ENCODE measurements at regions not wholly inside any gene's neighbourhood (a gene's known extent, or its start where the extent isn't known, plus 50 kb on each side); places are given as distances from the start of the nearest gene placed in this dataset.

DNA sequence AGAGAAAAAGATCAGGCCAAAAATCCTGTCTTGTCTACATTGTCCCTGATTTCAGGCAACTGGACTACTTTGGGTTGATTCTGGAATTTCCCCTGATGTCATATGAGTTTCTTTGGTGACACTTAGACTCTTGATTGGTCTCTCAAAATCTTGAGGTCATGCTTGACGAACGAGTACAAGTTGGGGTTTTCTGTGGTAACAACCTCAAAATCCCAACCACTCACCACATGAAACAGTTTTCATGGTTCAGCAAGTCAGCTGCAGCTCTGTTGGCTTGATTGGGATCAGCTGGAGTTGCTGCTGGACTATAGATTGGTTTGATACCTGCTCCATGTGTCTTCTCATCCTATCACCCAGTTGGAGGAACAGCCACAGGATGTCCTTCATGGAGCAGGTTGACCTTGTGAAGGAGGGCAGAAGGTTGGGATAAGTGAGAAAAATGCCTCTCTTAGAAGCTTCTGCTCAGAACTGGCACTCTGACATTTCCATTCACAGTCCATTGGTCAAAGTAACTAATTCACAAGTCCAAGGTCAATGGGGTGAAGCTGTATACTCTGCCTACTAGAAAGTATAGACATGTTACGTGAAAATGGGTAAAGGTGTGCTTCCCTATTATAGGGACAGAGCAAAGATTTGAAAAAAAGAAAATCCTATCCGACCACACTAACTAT lies 284.5 kb downstream of the SH3GL2 start:
- Histone ChIP-seq H3K79me2 (ENCODE audit: insufficient read depth, low read length) (no peaks in the 10 kb centered on the region), H4K20me1 (ENCODE audit: low read depth, low read length) (no peaks in the 10 kb centered on the region), H3K27me3 (ENCODE audit: low read length) (no peaks in the 10 kb centered on the region), H3K27ac (ENCODE audit: low read depth, low read length) (no peak overlapping the region), H3K9me2 (replicated peaks; ENCODE audit: insufficient read depth, low read length) (no peaks in the 10 kb centered on the region), H3K4me3 (ENCODE audit: insufficient read depth, low read length, poor library complexity, severe bottlenecking) (no peak overlapping the region), H3K4me2 (ENCODE audit: low read depth, low read length, poor library complexity, severe bottlenecking) (no peak overlapping the region), H3K9me3 (ENCODE audit: insufficient read depth, low read length) (no peaks in the 10 kb centered on the region), H3K36me3 (ENCODE audit: low read length) (no peaks in the 10 kb centered on the region), H3F3A (ENCODE audit: insufficient read depth) (no peaks in the 10 kb centered on the region), H3K9ac (ENCODE audit: low read length) (no peak overlapping the region), H2AFZ (ENCODE audit: low read depth, low read length, severe bottlenecking) (no peak overlapping the region)
- TF ChIP-seq EZH2phosphoT487 (conservative IDR thresholded peaks at IDR 0.05; ENCODE audit: low read length) = no peak
- TF ChIP-seq, protein P1, sequence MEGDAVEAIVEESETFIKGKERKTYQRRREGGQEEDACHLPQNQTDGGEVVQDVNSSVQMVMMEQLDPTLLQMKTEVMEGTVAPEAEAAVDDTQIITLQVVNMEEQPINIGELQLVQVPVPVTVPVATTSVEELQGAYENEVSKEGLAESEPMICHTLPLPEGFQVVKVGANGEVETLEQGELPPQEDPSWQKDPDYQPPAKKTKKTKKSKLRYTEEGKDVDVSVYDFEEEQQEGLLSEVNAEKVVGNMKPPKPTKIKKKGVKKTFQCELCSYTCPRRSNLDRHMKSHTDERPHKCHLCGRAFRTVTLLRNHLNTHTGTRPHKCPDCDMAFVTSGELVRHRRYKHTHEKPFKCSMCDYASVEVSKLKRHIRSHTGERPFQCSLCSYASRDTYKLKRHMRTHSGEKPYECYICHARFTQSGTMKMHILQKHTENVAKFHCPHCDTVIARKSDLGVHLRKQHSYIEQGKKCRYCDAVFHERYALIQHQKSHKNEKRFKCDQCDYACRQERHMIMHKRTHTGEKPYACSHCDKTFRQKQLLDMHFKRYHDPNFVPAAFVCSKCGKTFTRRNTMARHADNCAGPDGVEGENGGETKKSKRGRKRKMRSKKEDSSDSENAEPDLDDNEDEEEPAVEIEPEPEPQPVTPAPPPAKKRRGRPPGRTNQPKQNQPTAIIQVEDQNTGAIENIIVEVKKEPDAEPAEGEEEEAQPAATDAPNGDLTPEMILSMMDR (IDR thresholded peaks at IDR 0.05; ENCODE audit: insufficient read depth, low read length, poor library complexity, severe bottlenecking) = no peak

GRCh38 chr9:17863924-17864323 lies 285.1 kb downstream of the SH3GL2 start:
- H3K4me3 ChIP-seq (ENCODE audit: insufficient read depth, low read length, poor library complexity, severe bottlenecking) = no peak overlapping the region
- no peaks in the 10 kb centered on the region for H3K9me2 ChIP-seq (replicated peaks; ENCODE audit: insufficient read depth, low read length)
- no peaks in the 10 kb centered on the region for H3K79me2 ChIP-seq (ENCODE audit: insufficient read depth, low read length)
- no peaks in the 10 kb centered on the region for H3K36me3 ChIP-seq (ENCODE audit: low read length)
- H2AFZ ChIP-seq (ENCODE audit: low read depth, low read length, severe bottlenecking) = no peak overlapping the region
- TF ChIP-seq EZH2phosphoT487 (conservative IDR thresholded peaks at IDR 0.05; ENCODE audit: low read length) = no peak
- TF ChIP-seq, protein P1 (IDR thresholded peaks at IDR 0.05; ENCODE audit: insufficient read depth, low read length, poor library complexity, severe bottlenecking) = no peak
- H3K9ac ChIP-seq (ENCODE audit: low read length) = no peak overlapping the region
- H3K9me3 ChIP-seq (ENCODE audit: insufficient read depth, low read length) = no peaks in the 10 kb centered on the region
- H4K20me1 ChIP-seq (ENCODE audit: low read depth, low read length) = no peaks in the 10 kb centered on the region
- no peaks in the 10 kb centered on the region for H3F3A ChIP-seq (ENCODE audit: insufficient read depth)
- H3K27me3 ChIP-seq (ENCODE audit: low read length) = no peaks in the 10 kb centered on the region
- H3K27ac ChIP-seq (ENCODE audit: low read depth, low read length) = no peak overlapping the region
- no peak overlapping the region for H3K4me2 ChIP-seq (ENCODE audit: low read depth, low read length, poor library complexity, severe bottlenecking)

DNA sequence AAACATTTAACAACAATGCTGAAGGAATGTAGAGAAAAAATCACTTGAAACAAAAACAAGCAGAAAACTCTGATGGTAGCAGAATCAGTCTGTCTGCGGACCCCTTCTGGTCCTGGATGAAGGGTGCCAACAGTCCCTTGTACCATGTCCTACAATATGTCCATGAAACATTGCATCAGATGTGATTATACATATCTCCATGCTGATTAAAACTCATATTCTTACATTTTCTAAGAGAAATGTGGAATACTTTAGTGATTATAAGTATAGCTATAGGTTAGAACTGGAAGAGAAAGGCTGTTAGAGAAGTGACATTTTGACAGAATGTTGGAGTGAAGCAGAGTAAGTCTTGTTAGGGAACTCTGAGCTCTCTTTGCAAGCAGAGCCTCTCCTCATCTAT lies 286.1 kb downstream of the SH3GL2 start:
- Histone ChIP-seq H4K20me1 (ENCODE audit: low read depth, low read length) (no peaks in the 10 kb centered on the region), H3K36me3 (ENCODE audit: low read length) (no peaks in the 10 kb centered on the region), H3K4me2 (ENCODE audit: low read depth, low read length, poor library complexity, severe bottlenecking) (no peak overlapping the region), H3K9ac (ENCODE audit: low read length) (no peak overlapping the region), H3K79me2 (ENCODE audit: insufficient read depth, low read length) (no peaks in the 10 kb centered on the region), H3K9me3 (ENCODE audit: insufficient read depth, low read length) (no peaks in the 10 kb centered on the region), H3K27me3 (ENCODE audit: low read length) (no peaks in the 10 kb centered on the region), H3F3A (ENCODE audit: insufficient read depth) (no peaks in the 10 kb centered on the region), H3K4me3 (ENCODE audit: insufficient read depth, low read length, poor library complexity, severe bottlenecking) (no peak overlapping the region), H2AFZ (ENCODE audit: low read depth, low read length, severe bottlenecking) (no peak overlapping the region), H3K9me2 (replicated peaks; ENCODE audit: insufficient read depth, low read length) (no peaks in the 10 kb centered on the region), H3K27ac (ENCODE audit: low read depth, low read length) (no peak overlapping the region)
- no peak for TF ChIP-seq EZH2phosphoT487 (conservative IDR thresholded peaks at IDR 0.05; ENCODE audit: low read length)
- TF ChIP-seq, protein P1 (IDR thresholded peaks at IDR 0.05; ENCODE audit: insufficient read depth, low read length, poor library complexity, severe bottlenecking) = no peak

All from SU-DHL-6 (cell line).